Stimulated activated CD8-positive, alpha-beta memory T cell treated with anti-CD3 and anti-CD28 coated beads, Interleukin-2, amount 100 ng/mL, for 1 hour (primary cell): ENCODE measurements at regions not wholly inside any gene's neighbourhood (a gene's known extent, or its start where the extent isn't known, plus 50 kb on each side); places are given as distances from the start of the nearest gene placed in this dataset.
"Not testable (repeated sequence)": the region's sequence is repeated elsewhere in the genome, so short reads cannot be mapped to it uniquely, and the experiment has no call there.

Experiments
- DNase-seq, 2 donors: peaks; one replicate each; pipeline ENCODE4 v3.0.0-alpha.2; 2020; ENCODE audit warnings: low read depth in 2 of 2

- DNase-seq, result no peak
Measured at GRCh38 chr5:89560696-89561095, 677.7 kb upstream of the MEF2C start.

- no peak for DNase-seq
Measured at GRCh38 chr5:89556215-89556913, 673.4 kb upstream of the MEF2C start.

- DNase-seq, result no peak
Measured at GRCh38 chr5:89546657-89547056, 663.7 kb upstream of the MEF2C start.

GRCh38 chr5:89545626-89546025 is 662.6 kb upstream of the MEF2C start:
- no peak for DNase-seq

GRCh38 chr5:89545076-89545475 is 662.1 kb upstream of the MEF2C start:
- no peak for DNase-seq

- no peak for DNase-seq
Measured at GRCh38 chr5:89542736-89543135, 659.8 kb upstream of the MEF2C start.

GRCh38 chr5:89537800-89538199 is 654.8 kb upstream of the MEF2C start:
- no peak for DNase-seq

- DNase-seq, result no peak
Measured at GRCh38 chr5:89536020-89536419, 653.0 kb upstream of the MEF2C start.

GRCh38 chr5:89535411-89535810 is 652.4 kb upstream of the MEF2C start:
- no peak for DNase-seq

GRCh38 chr5:89534331-89534730 is 651.3 kb upstream of the MEF2C start:
- no peak for DNase-seq

GRCh38 chr5:89524785-89525184 is 641.8 kb upstream of the MEF2C start:
- no peak for DNase-seq

GRCh38 chr5:89523867-89524266 is 640.9 kb upstream of the MEF2C start:
- DNase-seq, result not testable (repeated sequence)

GRCh38 chr5:89520771-89521170 is 637.8 kb upstream of the MEF2C start:
- DNase-seq, result no peak

- DNase-seq, result no peak
Measured at GRCh38 chr5:89513299-89514044, 630.5 kb upstream of the MEF2C start.

GRCh38 chr5:89504051-89504450 is 621.1 kb upstream of the MEF2C start:
- no peak for DNase-seq

- no peak for DNase-seq
Measured at GRCh38 chr5:89499787-89500186, 616.8 kb upstream of the MEF2C start.

- no peak for DNase-seq
Measured at GRCh38 chr5:89498699-89499098, 615.7 kb upstream of the MEF2C start.

GRCh38 chr5:89493414-89493813 is 610.4 kb upstream of the MEF2C start:
- DNase-seq, result no peak

GRCh38 chr5:89484962-89485361 is 602.0 kb upstream of the MEF2C start:
- DNase-seq, result no peak

GRCh38 chr5:89480406-89481007 is 597.5 kb upstream of the MEF2C start:
- DNase-seq, result no peak

GRCh38 chr5:89478851-89479250 is 595.9 kb upstream of the MEF2C start:
- DNase-seq, result no peak

GRCh38 chr5:89473196-89473595 is 590.2 kb upstream of the MEF2C start:
- no peak for DNase-seq

GRCh38 chr5:89471541-89471940 is 588.6 kb upstream of the MEF2C start:
- DNase-seq, result no peak
